Skeletal muscle satellite cell (primary cell): ENCODE measurements at regions not wholly inside any gene's neighbourhood (a gene's known extent, or its start where the extent isn't known, plus 50 kb on each side); places are given as distances from the start of the nearest gene placed in this dataset.

ENCODE experiments used
- H3K27me3 ChIP-seq: 2 replicates; pipeline ENCODE4 v1.7.0; 2013; ENCODE audit warnings: low read length; ENCODE audit not compliant: control insufficient read depth, insufficient read depth
- H3K36me3 ChIP-seq: 2 replicates; pipeline ENCODE4 v1.7.0; 2013; ENCODE audit warnings: mild to moderate bottlenecking, control low read depth, low read length; ENCODE audit not compliant: insufficient read depth
- H3K4me1 ChIP-seq: 2 replicates; pipeline ENCODE4 v1.7.0; 2013; ENCODE audit warnings: low read length; ENCODE audit not compliant: control insufficient read depth, insufficient read depth
- H3K4me2 ChIP-seq: 2 replicates; pipeline ENCODE4 v1.7.0; 2013; ENCODE audit warnings: mild to moderate bottlenecking, low read length
- H3K4me3 ChIP-seq: 2 replicates; pipeline ENCODE4 v1.7.0; 2013; ENCODE audit warnings: low read length
- H3K9ac ChIP-seq: 2 replicates; pipeline ENCODE4 v1.7.0; 2013; ENCODE audit warnings: mild to moderate bottlenecking, low read depth, low read length, moderate library complexity
- H3K9me3 ChIP-seq: replicated peaks from 2 replicates; pipeline ENCODE4 v1.7.0; 2013; ENCODE audit warnings: mild to moderate bottlenecking, control low read depth, low read length

GRCh38 chr3:86225461-86225860, 765.5 kb downstream of the VGLL3 start:
- Histone ChIP-seq H3K9me3 (no peaks in the 10 kb centered on the region), H3K36me3 (no peaks in the 10 kb centered on the region), H3K27me3 (no peaks in the 10 kb centered on the region), H3K9ac (no peak overlapping the region), H3K4me1 (no peaks in the 10 kb centered on the region), H3K4me3 (no peak overlapping the region), H3K4me2 (no peak overlapping the region)

- H3K4me3 ChIP-seq: no peak overlapping the region
- no peak overlapping the region for H3K9ac ChIP-seq
- H3K27me3 ChIP-seq: no peaks in the 10 kb centered on the region
- no peaks in the 10 kb centered on the region for H3K36me3 ChIP-seq
- H3K4me1 ChIP-seq: no peaks in the 10 kb centered on the region
- H3K4me2 ChIP-seq: no peak overlapping the region
- no peaks in the 10 kb centered on the region for H3K9me3 ChIP-seq
Measured at GRCh38 chr3:86221601-86222000, 769.3 kb downstream of the VGLL3 start.

- H3K27me3 ChIP-seq: no peaks in the 10 kb centered on the region
- H3K4me1 ChIP-seq: no peaks in the 10 kb centered on the region
- H3K4me2 ChIP-seq: no peak overlapping the region
- H3K4me3 ChIP-seq: no peak overlapping the region
- H3K36me3 ChIP-seq: no peaks in the 10 kb centered on the region
- no peaks in the 10 kb centered on the region for H3K9me3 ChIP-seq
- no peak overlapping the region for H3K9ac ChIP-seq
Measured at GRCh38 chr3:86208772-86209171, 782.2 kb downstream of the VGLL3 start.

DNA sequence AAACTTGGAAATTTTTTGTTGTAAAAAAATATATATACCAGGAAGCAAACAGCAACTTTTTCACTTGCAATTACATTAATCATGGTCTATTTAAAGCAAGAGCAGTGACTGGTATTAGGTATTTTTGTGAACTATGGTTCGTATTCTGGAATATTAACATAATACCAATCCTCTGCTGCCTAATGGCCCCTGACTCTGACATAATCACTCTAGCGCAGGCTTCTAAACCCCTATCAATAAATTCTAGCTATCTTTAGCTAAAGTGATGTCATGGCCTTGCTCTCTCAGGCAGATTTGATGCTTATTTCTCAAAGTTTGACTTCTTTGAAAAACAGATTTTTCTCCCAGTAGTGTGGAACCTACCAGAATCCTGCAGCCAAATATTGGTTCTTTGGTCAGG, 808.3 kb downstream of the VGLL3 start:
- Histone ChIP-seq H3K4me3 (no peak overlapping the region), H3K4me1 (no peaks in the 10 kb centered on the region), H3K36me3 (no peaks in the 10 kb centered on the region), H3K4me2 (no peak overlapping the region), H3K9me3 (no peaks in the 10 kb centered on the region), H3K27me3 (no peaks in the 10 kb centered on the region), H3K9ac (no peak overlapping the region)

GRCh38 chr3:86180696-86181095, 810.3 kb downstream of the VGLL3 start:
- Histone ChIP-seq H3K4me1 (no peaks in the 10 kb centered on the region), H3K4me2 (no peak overlapping the region), H3K27me3 (no peaks in the 10 kb centered on the region), H3K4me3 (no peak overlapping the region), H3K36me3 (no peaks in the 10 kb centered on the region), H3K9ac (no peak overlapping the region), H3K9me3 (no peaks in the 10 kb centered on the region)

- Histone ChIP-seq H3K4me3 (no peak overlapping the region), H3K9ac (no peak overlapping the region), H3K36me3 (no peaks in the 10 kb centered on the region), H3K4me2 (no peak overlapping the region), H3K4me1 (no peaks in the 10 kb centered on the region), H3K27me3 (no peaks in the 10 kb centered on the region), H3K9me3 (no peaks in the 10 kb centered on the region)
Measured at GRCh38 chr3:86178095-86178494, 812.9 kb downstream of the VGLL3 start.

DNA sequence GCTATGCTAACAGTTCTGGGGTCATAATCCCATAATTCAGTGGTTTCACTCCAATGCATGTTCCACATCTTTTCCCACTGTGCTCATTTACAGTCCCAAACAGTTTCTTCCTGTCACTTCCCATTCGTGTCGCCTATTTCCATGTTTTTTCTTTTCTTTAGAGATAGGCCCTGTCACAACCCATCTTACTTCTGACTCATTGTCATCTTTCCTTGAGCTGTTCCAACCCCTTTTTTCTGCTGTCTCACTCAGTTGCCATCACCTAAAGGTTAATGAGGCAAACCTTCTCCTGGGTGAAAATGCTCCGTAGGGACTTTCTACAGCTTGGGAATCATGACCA, 814.5 kb downstream of the VGLL3 start:
- no peaks in the 10 kb centered on the region for H3K27me3 ChIP-seq
- H3K4me3 ChIP-seq: no peak overlapping the region
- H3K9me3 ChIP-seq: no peaks in the 10 kb centered on the region
- no peak overlapping the region for H3K9ac ChIP-seq
- no peak overlapping the region for H3K4me2 ChIP-seq
- no peaks in the 10 kb centered on the region for H3K36me3 ChIP-seq
- no peaks in the 10 kb centered on the region for H3K4me1 ChIP-seq

GRCh38 chr3:86175593-86176444, 815.1 kb downstream of the VGLL3 start:
- Histone ChIP-seq H3K4me2 (no peak overlapping the region), H3K36me3 (no peaks in the 10 kb centered on the region), H3K4me1 (no peaks in the 10 kb centered on the region), H3K4me3 (no peak overlapping the region), H3K9me3 (no peaks in the 10 kb centered on the region), H3K27me3 (no peaks in the 10 kb centered on the region), H3K9ac (no peak overlapping the region)

DNA sequence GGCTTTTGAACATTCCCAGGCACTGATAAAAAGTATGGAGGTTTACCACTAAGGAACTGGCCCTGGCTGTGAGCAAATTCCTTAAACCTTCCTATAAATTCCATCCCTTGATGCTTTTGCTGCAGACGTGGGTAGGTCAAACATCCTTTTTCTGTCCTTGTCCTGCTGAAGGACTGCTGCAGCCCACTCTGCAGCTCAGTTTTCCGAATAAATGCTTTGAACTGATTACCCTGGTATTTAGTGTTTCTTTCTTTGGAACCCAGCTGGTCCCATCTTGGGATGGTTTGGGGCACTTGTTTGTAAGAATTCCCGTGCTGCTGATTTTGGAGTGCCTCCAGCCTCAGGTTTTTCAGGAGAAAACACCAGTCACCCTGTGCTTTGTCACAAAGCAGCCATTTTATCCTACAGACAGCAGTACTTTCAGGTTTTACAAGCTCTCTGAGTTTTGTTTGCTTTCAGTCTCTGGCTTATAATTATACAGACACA, 815.9 kb downstream of the VGLL3 start:
- Histone ChIP-seq H3K36me3 (no peaks in the 10 kb centered on the region), H3K4me2 (no peak overlapping the region), H3K4me3 (no peak overlapping the region), H3K27me3 (no peaks in the 10 kb centered on the region), H3K4me1 (no peaks in the 10 kb centered on the region), H3K9me3 (no peaks in the 10 kb centered on the region), H3K9ac (no peak overlapping the region)

DNA sequence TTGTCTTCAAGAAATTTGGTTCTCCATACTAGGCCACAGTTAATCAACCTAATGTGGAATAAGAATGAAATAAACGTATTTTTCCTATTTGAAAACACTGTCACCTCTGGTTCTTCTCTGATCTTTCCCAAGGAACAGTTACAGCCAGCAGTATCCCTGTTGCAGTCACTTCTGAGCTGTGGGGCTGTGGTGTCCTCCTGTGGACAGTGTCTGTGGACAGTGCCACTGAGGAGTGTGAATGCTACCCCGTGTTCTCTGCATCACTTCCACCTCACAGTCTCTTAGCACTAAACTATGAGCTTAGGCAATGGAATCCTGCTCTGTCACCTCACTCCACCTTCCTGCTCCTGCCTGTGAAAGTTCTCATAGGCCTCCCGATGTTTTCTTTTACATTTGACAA, 817.5 kb downstream of the VGLL3 start:
- H3K4me3 ChIP-seq: no peak overlapping the region
- H3K36me3 ChIP-seq: no peaks in the 10 kb centered on the region

DNA sequence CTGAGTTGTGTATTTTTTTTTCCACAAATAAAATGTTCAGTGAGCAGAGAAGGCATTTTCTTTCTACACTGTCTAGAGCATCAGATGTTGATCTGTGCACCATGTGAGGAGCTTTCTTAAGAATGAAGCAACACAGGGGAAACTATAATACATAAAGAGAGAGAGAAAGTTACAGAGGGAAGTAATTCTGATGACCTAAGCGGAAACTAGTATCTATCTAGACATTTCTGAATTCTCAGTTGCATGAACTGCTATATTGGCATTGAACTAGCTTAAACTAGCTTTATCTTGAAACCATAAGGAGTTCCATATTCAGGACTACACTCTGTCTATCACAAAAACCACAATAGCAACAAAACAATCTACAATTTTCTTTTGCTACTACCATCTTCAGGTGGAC, 822.4 kb downstream of the VGLL3 start:
- no peaks in the 10 kb centered on the region for H3K36me3 ChIP-seq
- no peaks in the 10 kb centered on the region for H3K9me3 ChIP-seq
- no peak overlapping the region for H3K4me2 ChIP-seq
- H3K4me1 ChIP-seq: no peaks in the 10 kb centered on the region
- no peak overlapping the region for H3K9ac ChIP-seq
- H3K4me3 ChIP-seq: no peak overlapping the region
- H3K27me3 ChIP-seq: no peaks in the 10 kb centered on the region

More for the DNA sequence above, 817.5 kb downstream of the VGLL3 start:
- Histone ChIP-seq H3K4me1 (no peaks in the 10 kb centered on the region), H3K9ac (no peak overlapping the region), H3K27me3 (no peaks in the 10 kb centered on the region), H3K4me2 (no peak overlapping the region), H3K9me3 (no peaks in the 10 kb centered on the region)

DNA sequence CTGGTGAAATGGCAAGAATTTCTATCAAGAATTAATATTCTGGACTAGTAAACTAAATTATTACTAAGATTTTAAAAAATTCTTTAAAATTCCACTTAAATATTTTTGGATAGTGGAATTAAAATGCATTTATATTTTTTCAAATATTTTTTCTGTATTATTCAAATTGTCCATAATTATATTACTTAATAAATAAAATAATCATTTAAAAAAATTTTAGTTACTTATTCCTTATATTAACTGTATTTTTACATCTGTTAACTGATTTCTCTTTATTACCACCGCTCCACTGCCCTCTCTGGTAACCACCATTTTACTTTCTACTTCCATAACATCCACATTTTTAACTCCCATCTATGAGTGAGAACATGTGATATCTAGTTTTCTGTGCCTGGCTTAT, 828.4 kb downstream of the VGLL3 start:
- Histone ChIP-seq H3K9ac (no peak overlapping the region), H3K36me3 (no peaks in the 10 kb centered on the region), H3K4me2 (no peak overlapping the region), H3K27me3 (no peaks in the 10 kb centered on the region), H3K9me3 (no peaks in the 10 kb centered on the region), H3K4me1 (no peaks in the 10 kb centered on the region), H3K4me3 (no peak overlapping the region)
